GM21529 (cell line): ENCODE measurements at regions not wholly inside any gene's neighbourhood (a gene's known extent, or its start where the extent isn't known, plus 50 kb on each side); places are given as distances from the start of the nearest gene placed in this dataset.
A peak's percentile ranks its signal among the peaks of the same experiment; 100 is the strongest.

Experiments
- ATAC-seq: cut with Tn5 transposase; IDR thresholded peaks from one replicate; pipeline ENCODE4 v1.9.1; 2021; ENCODE audit not compliant: unreplicated experiment

DNA sequence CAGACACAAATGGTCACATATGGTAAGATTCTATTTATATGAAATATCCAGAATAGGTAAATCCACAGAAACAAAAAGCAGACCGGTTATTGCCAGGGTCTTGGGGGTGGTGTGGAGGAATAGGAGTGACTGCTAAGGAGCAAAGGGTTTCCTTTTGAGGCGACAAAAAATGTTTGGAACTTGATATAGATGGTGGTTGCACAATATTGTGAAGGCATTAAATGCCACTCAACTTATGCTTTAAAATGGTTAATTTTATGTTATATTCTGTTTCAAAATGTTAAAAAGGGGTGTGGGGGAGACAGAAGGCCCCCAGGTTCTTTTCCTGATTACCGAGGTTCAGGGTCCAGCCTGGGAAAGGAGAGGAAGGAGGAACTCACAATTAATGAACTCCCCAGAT is 304.4 kb downstream of the RRAGC start:
- no peak for ATAC-seq

DNA sequence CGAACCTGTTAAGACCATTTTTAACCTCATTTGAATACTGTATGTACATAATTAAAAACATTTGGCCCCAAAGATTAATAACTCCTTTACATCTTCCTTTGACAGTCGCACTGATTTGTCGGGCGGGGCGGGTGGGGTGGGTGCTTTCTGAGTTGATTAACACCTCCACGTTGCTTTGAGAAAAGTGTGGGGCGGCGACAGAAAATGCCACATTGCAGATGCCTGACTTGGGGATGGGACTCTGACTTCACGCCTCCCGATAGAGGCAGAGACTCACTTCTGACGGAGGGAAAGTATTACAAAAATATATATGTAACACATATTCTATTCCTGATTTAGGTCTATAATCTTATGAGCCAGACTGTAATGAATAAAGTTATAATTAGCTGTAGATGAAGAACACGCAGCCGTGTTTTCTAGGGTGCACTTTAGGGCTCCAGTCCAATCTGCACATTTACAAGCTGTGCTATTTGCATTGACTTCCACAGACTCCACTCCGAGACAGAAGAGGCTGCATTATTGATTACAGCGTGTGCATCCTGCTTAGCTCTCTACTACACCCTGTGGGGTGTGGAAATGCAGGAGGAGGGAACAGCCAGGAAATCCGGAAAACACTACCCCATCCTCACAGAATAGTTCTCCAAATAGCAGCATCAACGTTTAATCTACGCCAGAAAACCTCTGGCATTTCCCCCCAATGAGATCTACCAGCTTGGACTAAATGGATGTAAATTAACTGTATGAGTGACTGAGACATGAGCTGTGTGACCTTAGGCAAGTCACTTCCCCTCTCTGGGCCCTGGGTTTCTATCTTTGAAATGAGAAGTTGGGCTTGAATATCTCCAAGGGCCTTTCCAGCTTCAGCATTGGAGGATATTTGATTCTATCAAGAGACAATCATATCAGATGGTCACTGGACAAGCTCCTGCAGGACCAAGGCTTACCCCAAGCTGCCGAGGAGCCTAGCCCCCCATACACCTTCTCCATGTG is 308.0 kb downstream of the RRAGC start:
- no peak for ATAC-seq

DNA sequence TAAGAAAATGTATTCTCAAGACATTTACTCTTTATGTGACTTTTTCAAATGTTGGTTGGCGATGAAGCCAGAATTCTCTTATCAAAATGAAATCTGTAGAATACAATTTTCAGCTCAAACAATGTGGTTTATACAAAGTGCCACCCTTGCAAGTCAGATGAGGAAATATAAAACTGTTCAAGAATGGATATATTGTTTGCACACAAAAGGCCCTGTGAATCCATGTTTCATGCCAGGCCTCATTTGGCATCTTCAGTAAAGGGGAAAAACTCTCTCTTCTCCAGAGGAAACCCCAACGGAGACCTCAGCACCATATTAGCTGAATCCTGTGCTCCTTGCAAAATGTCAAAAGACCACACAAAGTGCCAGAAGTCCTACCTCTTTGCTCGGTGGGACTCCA is 310.4 kb downstream of the RRAGC start:
- ATAC-seq = no peak

DNA sequence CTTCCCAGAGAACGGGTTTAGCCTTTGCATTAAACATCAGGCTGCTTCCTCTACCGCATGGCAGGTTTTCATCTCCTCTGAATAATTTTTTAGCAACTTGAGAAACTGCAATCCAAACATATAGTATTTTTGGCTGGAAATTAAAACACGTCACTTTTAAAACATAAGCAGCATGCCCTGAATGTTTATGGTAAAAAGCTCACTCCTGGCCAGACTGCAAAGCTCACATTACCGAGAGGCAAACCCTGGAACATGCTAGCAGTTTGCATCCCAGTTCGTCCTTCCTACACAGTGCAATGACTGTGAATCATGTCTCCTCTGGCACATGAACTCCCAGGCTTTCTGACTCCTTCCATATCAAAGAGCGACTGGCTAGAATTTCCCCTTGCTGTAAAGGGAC is 312.3 kb downstream of the RRAGC start:
- no peak for ATAC-seq

DNA sequence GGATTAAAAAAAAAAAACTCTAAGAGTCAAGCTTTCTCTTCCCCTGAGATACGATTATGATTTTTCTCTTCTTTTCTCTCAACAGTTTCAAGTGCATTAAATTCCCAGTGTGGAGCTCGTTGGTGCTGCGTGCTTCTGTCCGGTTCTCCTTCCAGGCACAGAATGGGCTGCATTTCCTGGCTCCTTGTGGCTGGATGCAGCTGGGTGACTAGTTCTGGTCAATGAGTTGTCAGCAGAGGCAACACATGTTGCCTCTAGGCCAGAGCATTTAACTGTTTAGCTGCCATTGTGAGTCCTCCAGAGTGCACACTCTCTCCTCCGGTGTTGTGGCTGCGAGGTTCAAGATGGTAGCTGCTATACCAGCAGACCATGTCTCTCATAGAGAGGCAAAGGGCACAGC is 312.9 kb downstream of the RRAGC start:
- no peak for ATAC-seq

DNA sequence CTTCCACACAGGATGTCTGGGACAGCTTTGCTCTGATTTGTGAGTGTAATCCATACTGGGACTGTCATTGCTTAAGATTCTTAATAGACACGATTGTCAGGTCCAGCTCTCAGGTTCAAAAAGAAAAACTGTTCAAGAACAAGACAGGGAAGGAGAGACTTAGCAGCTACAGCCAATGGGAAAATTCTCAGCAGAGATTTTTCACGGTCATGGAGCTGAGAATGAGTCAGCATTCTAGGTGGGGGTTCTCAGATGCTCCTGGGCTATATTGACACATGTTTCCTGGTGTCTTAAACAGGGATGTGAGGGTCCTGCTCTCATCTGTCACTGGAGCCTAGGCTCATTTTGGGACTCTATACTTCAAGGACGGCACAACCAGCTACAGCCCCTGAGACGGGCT is 318.3 kb downstream of the RRAGC start:
- no peak for ATAC-seq

DNA sequence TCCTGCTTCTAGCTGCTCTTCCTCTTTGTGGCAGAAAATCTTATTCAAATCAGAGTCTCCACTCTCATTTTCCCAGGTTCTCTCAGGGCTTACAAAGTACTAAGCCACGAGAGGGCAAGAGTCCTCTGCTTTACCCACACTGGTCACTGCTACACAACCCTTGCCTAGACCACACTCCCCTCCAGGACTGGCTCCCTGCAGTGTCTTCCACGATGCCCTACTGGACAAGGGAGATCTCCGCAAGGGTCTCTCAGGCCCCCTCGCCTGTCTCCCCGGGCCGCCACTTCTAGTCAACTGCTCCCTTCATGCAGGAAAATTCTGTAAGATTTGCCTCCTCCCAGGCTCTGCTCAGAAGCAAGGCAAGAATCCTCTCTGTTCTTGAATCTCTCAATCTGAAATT is 319.6 kb downstream of the RRAGC start:
- ATAC-seq = no peak

DNA sequence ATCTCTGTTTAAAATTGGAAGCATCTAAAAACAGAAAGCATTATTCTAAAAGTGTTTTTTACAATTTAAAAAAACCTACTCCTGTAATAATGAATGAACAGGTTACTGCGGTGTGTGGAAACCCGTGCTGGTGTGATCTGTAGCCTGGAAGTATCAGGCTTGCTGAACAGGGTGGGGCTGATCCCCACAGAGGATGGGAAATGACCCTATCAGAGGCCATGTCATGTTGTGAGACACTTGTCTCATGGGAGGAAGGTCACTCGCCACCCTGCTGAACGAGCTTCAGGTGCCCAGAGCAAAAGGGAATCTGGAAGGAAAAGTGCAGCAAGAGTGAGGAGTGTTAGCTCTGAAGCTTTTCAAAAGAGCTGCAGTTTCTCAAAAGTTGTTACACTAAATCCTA is 320.7 kb downstream of the RRAGC start:
- no peak for ATAC-seq

DNA sequence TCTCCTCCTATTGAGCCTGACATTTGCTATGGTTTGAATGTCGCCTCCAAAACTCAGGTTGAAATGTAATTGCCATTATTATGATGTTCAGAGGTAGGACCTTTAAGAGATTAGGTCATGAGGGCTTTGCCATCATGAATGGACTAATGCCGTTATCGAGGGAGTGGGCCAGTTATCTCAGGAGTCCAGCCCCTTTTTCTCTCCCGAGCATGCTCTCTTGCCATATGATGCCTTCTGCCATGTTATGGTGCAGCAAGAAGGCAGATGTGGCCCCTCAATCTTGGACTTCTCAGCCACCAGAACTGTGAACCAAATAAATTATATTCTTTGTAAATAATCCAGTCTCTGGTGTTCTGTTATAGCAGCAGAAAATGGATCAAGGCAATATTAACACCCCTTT is 323.5 kb downstream of the RRAGC start:
- no peak for ATAC-seq

DNA sequence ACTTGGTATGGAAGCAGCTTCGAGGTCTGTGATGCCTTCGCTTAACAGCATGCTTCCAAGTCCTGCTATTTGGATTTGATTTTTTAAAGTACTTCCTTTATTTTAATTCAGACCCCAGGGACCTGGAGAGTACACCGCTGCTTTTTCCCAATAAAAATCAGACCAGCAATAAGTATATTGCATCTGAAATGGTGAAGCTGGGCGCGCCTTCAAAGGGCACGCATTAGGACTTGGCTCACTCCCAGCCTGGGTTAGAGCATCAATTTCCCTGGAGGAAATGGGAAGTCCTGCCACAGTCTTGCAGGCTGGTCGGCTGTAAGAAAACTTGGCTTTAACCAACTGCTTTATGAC is 325.1 kb downstream of the RRAGC start:
- no peak for ATAC-seq

DNA sequence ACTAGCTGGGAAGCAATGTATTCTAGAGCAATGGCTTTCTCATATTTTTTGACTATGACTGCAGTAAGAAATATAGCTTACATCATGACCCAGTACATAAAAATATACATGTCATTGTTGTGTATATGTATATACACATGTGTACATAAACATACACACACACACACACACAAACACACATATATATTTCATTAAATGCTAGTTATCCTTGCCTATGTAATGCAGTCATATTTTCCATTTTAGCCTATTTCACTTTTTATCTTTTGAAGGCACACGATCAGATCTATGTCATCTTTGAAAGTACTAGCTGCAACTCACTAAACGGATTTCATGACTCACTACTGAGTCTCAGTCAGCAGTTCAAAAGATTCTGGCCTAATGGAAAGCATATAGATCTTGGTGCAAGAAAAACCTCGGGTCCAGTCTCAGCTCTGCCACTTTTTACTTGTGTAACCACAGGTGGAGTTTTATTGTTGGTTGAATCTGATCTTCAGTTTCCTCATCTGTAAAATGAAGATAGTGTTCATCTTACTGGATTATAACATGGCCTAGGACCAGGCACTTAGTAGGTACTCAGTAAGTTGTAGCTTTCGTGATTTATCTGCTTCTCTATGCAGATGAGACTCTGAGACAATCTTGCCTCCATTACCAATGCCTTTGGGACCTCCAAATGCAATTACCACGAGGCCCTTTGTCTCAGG is 325.6 kb downstream of the RRAGC start:
- ATAC-seq = no peak

DNA sequence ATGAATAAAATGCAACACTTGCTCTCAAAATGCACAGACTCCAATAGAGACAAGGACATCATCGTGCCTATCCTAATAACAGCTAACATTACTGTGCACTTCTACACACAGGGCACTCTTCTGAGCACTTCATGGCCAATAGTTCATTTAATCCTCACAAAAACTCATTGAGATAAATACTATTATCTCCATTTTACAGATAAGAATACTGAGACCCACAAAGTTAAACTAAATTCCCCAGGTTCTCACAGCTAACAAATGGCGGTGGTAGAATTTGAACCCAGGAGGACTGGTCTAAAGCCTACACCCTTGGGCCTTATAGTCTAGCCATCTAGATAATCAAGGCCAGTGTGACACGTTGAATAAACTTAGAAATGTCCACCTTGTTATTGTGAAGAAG is 328.6 kb downstream of the RRAGC start:
- ATAC-seq = no peak

DNA sequence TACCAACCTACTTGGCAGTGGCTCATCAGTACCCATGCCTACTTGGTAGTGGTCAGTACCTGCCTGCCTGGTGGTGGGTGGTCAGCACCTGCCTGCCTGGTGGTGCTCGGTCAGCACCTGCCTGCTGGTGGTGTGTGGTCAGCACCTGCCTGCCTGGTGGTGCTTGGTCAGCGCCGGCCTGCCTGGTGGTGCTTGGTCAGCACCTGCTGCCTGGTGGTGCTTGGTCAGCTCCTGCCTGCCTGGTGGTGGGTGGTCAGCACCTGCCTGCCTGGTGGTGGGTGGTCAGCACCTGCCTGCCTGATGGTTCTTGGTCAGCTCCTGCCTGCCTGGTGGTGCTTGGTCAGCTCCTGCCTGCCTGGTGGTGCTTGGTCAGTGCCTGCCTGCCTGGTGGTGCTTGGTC is 329.6 kb downstream of the RRAGC start:
- ATAC-seq = no peak

DNA sequence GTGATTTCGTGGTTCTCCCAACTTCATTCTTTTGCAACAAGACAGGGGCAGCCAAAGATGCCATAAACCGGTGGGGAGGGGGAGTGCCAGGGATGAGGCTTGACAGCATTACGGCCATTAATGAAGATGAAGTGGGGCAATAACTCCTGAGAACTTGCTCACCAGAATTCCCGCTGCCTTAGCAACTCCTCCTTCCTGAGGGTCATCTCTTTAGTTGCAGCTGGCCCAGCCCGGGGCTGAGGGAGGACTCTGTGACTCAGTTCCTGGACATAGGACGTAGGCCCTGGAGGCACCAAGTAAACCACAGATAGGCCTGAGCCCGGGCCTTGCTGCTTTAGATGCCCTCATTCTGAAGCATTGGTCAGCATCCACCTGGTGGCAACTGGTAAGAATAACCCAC is 330.2 kb downstream of the RRAGC start:
- no peak for ATAC-seq

DNA sequence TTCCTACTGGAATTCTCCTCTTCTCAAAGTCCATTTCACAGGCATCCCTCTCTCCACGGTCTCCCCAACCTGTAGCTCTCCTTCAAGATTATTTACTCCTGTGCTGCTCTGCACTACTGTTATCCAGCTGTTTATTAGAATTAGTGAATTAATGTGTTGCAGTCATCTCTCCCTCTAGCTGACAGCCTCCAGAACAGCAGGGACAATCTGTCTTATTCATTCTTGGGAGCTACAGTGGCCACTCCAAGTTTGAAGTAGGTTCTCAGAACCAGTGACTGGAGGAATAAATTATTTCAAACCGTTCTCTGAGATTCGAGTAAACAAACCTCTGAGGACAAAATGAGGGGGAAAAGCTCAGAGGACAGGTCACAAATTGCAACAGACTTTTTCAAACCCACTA is 330.9 kb downstream of the RRAGC start:
- ATAC-seq = no peak

DNA sequence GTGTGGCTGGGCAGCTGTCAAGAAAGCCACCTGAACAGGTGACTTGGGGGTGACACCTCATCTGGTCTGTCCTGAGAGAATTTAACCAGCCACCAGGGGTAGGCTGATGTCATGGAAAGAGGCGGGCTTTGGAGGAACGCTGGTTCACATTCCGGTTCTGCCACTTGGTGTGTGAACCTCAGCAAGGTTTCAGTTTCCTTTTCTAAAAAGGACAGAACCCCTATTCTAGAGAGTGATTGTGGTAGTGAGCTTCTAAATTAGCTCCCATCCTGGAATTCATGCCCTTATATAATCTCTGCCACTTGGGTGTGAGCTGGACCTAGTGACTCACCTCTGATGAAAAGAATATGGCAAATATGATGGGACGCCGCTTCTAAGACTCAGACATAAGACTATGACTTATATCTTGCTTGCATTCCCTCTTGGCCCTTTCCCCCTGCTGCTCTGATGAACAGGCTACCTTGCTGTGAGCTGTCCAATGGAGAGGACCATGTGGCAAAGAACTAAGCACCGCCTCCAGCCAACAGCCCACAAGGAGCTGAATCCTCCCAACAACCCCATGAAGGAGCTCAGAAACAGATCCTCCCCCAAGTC is 332.1 kb downstream of the RRAGC start:
- ATAC-seq = peak; percentile 91

DNA sequence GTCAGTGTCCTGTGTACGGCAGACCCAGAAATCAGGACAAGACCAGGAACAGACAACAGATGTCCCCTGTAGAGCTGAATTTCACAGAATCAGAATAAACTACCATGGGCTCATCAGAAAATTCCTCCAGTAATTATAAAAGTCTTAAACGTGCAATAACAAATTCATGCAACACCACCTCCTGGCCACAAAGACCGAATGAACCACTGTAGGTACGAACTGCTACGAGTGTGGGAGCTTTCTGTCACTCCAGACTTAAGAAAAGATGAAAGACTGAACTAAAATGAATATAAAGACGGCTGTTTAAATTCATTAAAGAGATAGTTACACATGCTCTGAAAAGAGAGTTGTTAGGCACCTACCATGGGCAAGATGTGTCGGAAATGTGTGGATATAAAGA is 333.5 kb downstream of the RRAGC start:
- no peak for ATAC-seq

DNA sequence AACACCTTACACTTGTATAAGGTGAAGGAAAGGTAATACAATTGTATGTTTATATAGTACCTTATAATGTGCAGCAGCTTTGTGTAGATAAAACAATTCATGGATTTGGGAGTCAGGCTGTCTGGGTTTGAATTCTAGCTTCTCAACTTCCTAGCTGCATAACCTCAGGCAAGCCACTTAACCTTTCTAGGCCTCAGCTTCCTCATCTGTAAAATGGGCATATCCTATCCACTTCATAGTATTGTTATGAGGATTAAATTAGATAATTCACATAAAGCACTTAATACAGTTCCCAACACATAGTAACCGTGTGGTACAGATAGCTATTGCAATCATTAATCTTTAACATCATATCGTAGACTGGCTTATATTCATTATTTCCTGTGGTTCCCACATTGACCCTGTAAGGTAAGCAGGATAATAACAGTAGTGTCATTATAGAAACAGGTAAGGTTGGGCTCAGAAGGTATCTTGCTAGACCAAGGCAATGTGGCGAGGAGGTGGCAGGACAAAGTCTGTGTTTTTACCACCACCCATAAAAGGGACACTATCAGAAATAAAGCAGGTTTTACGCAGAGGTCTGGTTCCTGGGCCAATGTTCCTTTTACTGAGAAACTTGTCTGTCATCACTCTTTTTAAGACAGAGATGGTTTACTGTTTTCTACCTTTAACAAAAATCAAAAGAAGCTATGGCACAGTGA is 334.1 kb downstream of the RRAGC start:
- no peak for ATAC-seq

DNA sequence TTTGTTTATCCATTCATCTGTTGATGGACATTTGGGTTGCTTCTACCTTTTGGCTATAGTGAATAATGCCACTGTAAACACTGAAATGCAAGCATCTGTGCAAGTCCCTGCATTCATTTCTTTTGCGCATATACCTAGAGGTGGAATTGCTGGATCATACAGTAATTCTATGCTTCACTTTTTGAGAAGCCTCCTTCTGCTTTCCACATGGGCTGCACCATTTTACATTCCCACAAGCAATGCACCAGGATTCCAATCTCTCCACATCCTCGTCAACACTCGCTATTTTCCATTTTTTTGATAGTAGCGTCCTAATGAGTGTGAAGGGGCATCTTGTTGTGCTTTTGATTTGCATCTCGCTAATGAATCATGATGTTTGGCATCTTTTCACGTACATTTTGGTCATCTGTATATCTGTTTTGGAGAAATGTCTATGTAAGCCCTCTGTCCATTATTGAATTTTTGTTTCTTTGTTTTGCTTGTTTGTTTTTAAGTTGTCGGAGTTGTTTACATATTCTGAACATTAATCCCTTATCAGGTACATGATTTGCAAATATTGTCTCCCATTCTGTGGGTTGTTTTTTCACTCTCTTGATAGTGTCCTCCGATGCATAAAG is 335.4 kb downstream of the RRAGC start:
- ATAC-seq = no peak

DNA sequence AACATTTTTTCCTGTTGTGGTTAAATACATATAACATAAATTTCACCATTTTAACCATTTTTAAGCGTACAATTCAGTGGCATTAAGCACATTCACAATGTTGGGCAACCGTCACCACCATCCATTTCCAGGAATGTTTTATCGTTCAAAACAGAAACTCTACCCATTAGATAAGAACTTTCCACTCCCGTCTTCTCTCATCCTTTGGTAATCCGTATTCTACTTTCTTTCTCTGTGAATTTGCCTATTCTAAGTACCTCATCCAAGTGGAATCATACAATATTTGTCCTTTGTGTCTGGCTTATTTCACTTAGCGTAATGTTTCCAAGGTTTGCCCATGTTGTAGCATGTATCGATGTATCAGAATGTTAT is 336.0 kb downstream of the RRAGC start:
- no peak for ATAC-seq

DNA sequence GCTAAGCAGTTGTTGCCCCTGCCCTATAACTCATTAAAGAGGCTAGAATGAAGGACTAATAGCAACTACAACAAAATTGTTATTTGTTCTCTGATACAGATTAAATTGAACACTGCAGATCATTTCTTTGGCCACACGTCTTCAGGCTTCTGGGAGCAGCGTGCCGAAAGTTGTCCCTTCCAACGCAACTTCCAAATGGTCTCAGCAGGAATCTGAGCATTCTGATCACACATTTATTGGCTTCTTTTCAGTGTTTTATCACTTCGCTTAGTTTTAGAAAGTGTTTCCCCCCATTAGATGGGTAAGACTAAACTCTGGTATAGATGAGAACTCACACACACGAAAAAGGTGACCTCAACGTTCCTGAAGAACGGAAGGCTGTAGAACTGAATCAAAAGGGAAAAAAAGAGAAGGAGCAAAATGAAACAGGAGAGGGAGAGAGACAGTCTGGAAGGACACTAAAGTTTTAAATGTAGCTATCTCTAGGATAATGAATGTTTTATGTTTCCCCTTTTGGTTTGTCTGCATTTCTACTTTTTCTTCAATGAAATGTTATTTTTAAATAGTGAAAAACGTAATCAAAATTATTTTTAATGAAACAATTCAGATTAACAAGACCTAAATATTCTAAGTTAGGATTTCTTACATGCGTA is 336.5 kb downstream of the RRAGC start:
- no peak for ATAC-seq
